Sigmoid colon (tissue), 4 donors: ENCODE measurements at regions not wholly inside any gene's neighbourhood (a gene's known extent, or its start where the extent isn't known, plus 50 kb on each side); places are given as distances from the start of the nearest gene placed in this dataset.

ENCODE experiments used
- CTCF ChIP-seq, 4 experiments: fragments of 450-650 bp in 3 of 4; fragments of 200-600 bp in 1 of 4; IDR thresholded peaks; one replicate each; pipeline ENCODE4 v1.5.1; 2016 to 2019; ENCODE audit warnings: antibody characterized with exemption in 4 of 4, mild to moderate bottlenecking in 3 of 4, moderate library complexity in 2 of 4
- POLR2A ChIP-seq, 2 donors: fragments of 450-650 bp; IDR thresholded peaks; one replicate each; pipeline ENCODE4 v1.6.1; 2016; ENCODE audit warnings: antibody characterized with exemption in 2 of 2, mild to moderate bottlenecking in 2 of 2, moderate library complexity in 2 of 2
- POLR2AphosphoS5 ChIP-seq, 4 donors: sonication (generic); formaldehyde crosslinking; IDR thresholded peaks; one replicate each; pipeline ENCODE4 v1.6.1; 2017; ENCODE audit warnings: antibody characterized with exemption in 4 of 4

GRCh38 chr22:25377699-25378098 lies 158.3 kb downstream of the CRYBB2 start:
- TF ChIP-seq CTCF (IDR thresholded peaks at IDR 0.05) (no peak), POLR2A (IDR thresholded peaks at IDR 0.05) (no peak), POLR2AphosphoS5 (IDR thresholded peaks at IDR 0.05) (no peak)
